ENCODE measurements at regions not wholly inside any gene's neighbourhood (a gene's known extent, or its start where the extent isn't known, plus 50 kb on each side); places are given as distances from the start of the nearest gene placed in this dataset.
A peak's percentile ranks its signal among the peaks of the same experiment; 100 is the strongest.

GRCh38 chr22:27650572-27650971 lies 151.0 kb downstream of the MN1 start:
- no peak for DNase-seq
- H3K27me3 ChIP-seq = no peaks in the 10 kb centered on the region
- H3K4me3 ChIP-seq = no peak overlapping the region
- 80 to 94% (median 86%) methylated on average over 2 to 10 of the region's 10 CpGs for WGBS, 4 donors
- no peaks in the 10 kb centered on the region for H3K36me3 ChIP-seq (replicated peaks in 1 of 2)
- TF ChIP-seq CTCF (IDR thresholded peaks at IDR 0.05) (no peak), POLR2A (IDR thresholded peaks at IDR 0.05) (no peak)
- H3K27ac ChIP-seq = no peak overlapping the region
- intact Hi-C loops (cut with DNase I) = no loop called here
- H3K4me1 ChIP-seq (replicated peaks in 1 of 2) = no peaks in the 10 kb centered on the region
- H3K9me3 ChIP-seq (replicated peaks in 1 of 3) = no peaks in the 10 kb centered on the region

GRCh38 chr22:27650985-27651384 lies 150.6 kb downstream of the MN1 start:
- WGBS, 4 donors = 64 to 70% (median 66%) methylated on average over 3 of the region's 3 CpGs
- no peaks in the 10 kb centered on the region for H3K9me3 ChIP-seq (replicated peaks in 1 of 3)
- H3K27ac ChIP-seq = no peak overlapping the region
- no peaks in the 10 kb centered on the region for H3K27me3 ChIP-seq
- no peaks in the 10 kb centered on the region for H3K36me3 ChIP-seq (replicated peaks in 1 of 2)
- no peak for DNase-seq
- H3K4me3 ChIP-seq = no peak overlapping the region
- no peaks in the 10 kb centered on the region for H3K4me1 ChIP-seq (replicated peaks in 1 of 2)
- TF ChIP-seq POLR2A (IDR thresholded peaks at IDR 0.05) (no peak), CTCF (IDR thresholded peaks at IDR 0.05) (no peak)
- intact Hi-C loops (cut with DNase I) = no loop called here

GRCh38 chr22:27651486-27651885 lies 150.1 kb downstream of the MN1 start:
- intact Hi-C loops (cut with DNase I) = no loop called here
- no peaks in the 10 kb centered on the region for H3K4me1 ChIP-seq (replicated peaks in 1 of 2)
- H3K27ac ChIP-seq = no peak overlapping the region
- peak in 1 of 7 donors; percentile 36 for DNase-seq
- 54 to 71% (median 64%) methylated on average over 5 of the region's 5 CpGs for WGBS, 4 donors
- no peak for TF ChIP-seq CTCF (IDR thresholded peaks at IDR 0.05)
- no peak for TF ChIP-seq POLR2A (IDR thresholded peaks at IDR 0.05)
- no peaks in the 10 kb centered on the region for H3K27me3 ChIP-seq
- H3K9me3 ChIP-seq (replicated peaks in 1 of 3) = no peaks in the 10 kb centered on the region
- H3K4me3 ChIP-seq = no peak overlapping the region
- no peaks in the 10 kb centered on the region for H3K36me3 ChIP-seq (replicated peaks in 1 of 2)

GRCh38 chr22:27654546-27655445 lies 146.8 kb downstream of the MN1 start:
- TF ChIP-seq CTCF (IDR thresholded peaks at IDR 0.05) = no peak
- TF ChIP-seq POLR2A (IDR thresholded peaks at IDR 0.05) = no peak
- H3K4me3 ChIP-seq = no peak overlapping the region
- no peaks in the 10 kb centered on the region for H3K4me1 ChIP-seq (replicated peaks in 1 of 2)
- H3K9me3 ChIP-seq (replicated peaks in 1 of 3) = no peaks in the 10 kb centered on the region
- no peaks in the 10 kb centered on the region for H3K36me3 ChIP-seq (replicated peaks in 1 of 2)
- intact Hi-C loops (cut with DNase I) = no loop called here
- no peaks in the 10 kb centered on the region for H3K27me3 ChIP-seq
- WGBS, 4 donors = 47 to 56% (median 48%) methylated on average over 8 to 10 of the region's 10 CpGs
- H3K27ac ChIP-seq = no peak overlapping the region
- no peak for DNase-seq

Measured in adrenal gland (tissue), 9 donors.